Neural progenitor cell (in vitro differentiated cells): ENCODE measurements at regions not wholly inside any gene's neighbourhood (a gene's known extent, or its start where the extent isn't known, plus 50 kb on each side); places are given as distances from the start of the nearest gene placed in this dataset.

Experiments
- DNase-seq: peaks from one replicate; pipeline ENCODE4 v3.0.0-alpha.2; 2016; ENCODE audit warnings: low spot score
- H2AFZ ChIP-seq: fragments of 200-600 bp; sonication (generic); replicated peaks from 2 replicates; pipeline ENCODE4 v1.6.1; 2016; ENCODE audit warnings: antibody characterized with exemption
- H3F3A ChIP-seq: fragments of 200-600 bp; sonication (generic); 2 replicates; pipeline ENCODE4 v1.6.1; 2016; ENCODE audit warnings: antibody characterized with exemption, low read depth
- H3K27ac ChIP-seq: fragments of 200-600 bp; sonication (generic); 2 replicates; pipeline ENCODE4 v1.5.1; 2016; ENCODE audit warnings: mild to moderate bottlenecking
- H3K27me3 ChIP-seq: fragments of 200-600 bp; sonication (generic); 2 replicates; pipeline ENCODE4 v1.6.1; 2016; ENCODE audit warnings: mild to moderate bottlenecking, moderate library complexity
- H3K36me3 ChIP-seq: fragments of 200-600 bp; sonication (generic); 2 replicates; pipeline ENCODE4 v1.5.1; 2016
- H3K4me1 ChIP-seq: fragments of 200-600 bp; sonication (generic); 2 replicates; pipeline ENCODE4 v1.6.1; 2016; ENCODE audit warnings: mixed run types
- H3K4me2 ChIP-seq: fragments of 200-600 bp; sonication (generic); 2 replicates; pipeline ENCODE4 v1.6.1; 2016
- H3K4me3 ChIP-seq: fragments of 200-600 bp; sonication (generic); 2 replicates; pipeline ENCODE4 v1.5.1; 2016
- H3K79me2 ChIP-seq: fragments of 200-600 bp; sonication (generic); 2 replicates; pipeline ENCODE4 v1.6.1; 2016; ENCODE audit warnings: low read depth
- H3K9ac ChIP-seq: fragments of 200-600 bp; sonication (generic); 2 replicates; pipeline ENCODE4 v1.6.1; 2016
- H3K9me3 ChIP-seq: fragments of 200-600 bp; sonication (generic); 2 replicates; pipeline ENCODE4 v1.5.1; 2016; ENCODE audit warnings: low read depth
- H4K20me1 ChIP-seq: fragments of 200-600 bp; sonication (generic); 2 replicates; pipeline ENCODE4 v1.6.1; 2016; ENCODE audit warnings: low read depth
- H3K27ac Mint-ChIP-seq: 3 replicates; pipeline ENCODE4 v1.8.0; 2021; ENCODE audit warnings: mixed read lengths
- H3K27me3 Mint-ChIP-seq: 2 replicates; pipeline ENCODE4 v1.8.0; 2022; ENCODE audit warnings: low read depth, mild to moderate bottlenecking, inconsistent platforms, moderate library complexity, mixed read lengths; ENCODE audit not compliant: insufficient read depth
- H3K36me3 Mint-ChIP-seq: 3 replicates; pipeline ENCODE4 v1.8.0; 2021; ENCODE audit warnings: mixed read lengths
- H3K4me1 Mint-ChIP-seq: 3 replicates; pipeline ENCODE4 v1.8.0; 2021; ENCODE audit warnings: mixed read lengths
- H3K4me3 Mint-ChIP-seq: 3 replicates; pipeline ENCODE4 v1.8.0; 2021; ENCODE audit warnings: mild to moderate bottlenecking, moderate library complexity, mixed read lengths
- H3K9me3 Mint-ChIP-seq: 3 replicates; pipeline ENCODE4 v1.8.0; 2020; ENCODE audit warnings: mixed read lengths
- CTCF ChIP-seq: fragments of 200-600 bp; sonication (generic); IDR thresholded peaks from 2 replicates; pipeline ENCODE4 v1.5.1; 2017; ENCODE audit warnings: antibody characterized with exemption, mild to moderate bottlenecking
- EZH2 ChIP-seq: fragments of 200-600 bp; sonication (generic); IDR thresholded peaks from 2 replicates; pipeline ENCODE4 v1.6.1; 2017; ENCODE audit warnings: antibody characterized with exemption, mild to moderate bottlenecking, moderate library complexity
- EZH2phosphoT487 ChIP-seq: fragments of 200-600 bp; sonication (generic); IDR thresholded peaks from 2 replicates; pipeline ENCODE4 v1.6.1; 2017; ENCODE audit warnings: antibody characterized with exemption

GRCh38 chr6:19757036-19757435 lies 80.1 kb upstream of the ID4 start:
- no peak overlapping the region for H3K4me2 ChIP-seq
- H3K9ac ChIP-seq: no peak overlapping the region
- H4K20me1 ChIP-seq: no peaks in the 10 kb centered on the region
- no peaks in the 10 kb centered on the region for H3K36me3 ChIP-seq
- no peaks in the 10 kb centered on the region for H3K9me3 ChIP-seq
- H3F3A ChIP-seq: no peaks in the 10 kb centered on the region
- no peak overlapping the region for H2AFZ ChIP-seq
- H3K27me3 Mint-ChIP-seq: no peaks in the 10 kb centered on the region
- no peak for DNase-seq
- no peak for TF ChIP-seq EZH2
- no peak for TF ChIP-seq EZH2phosphoT487
- TF ChIP-seq CTCF: no peak
- H3K4me3 ChIP-seq: no peak overlapping the region
- H3K36me3 Mint-ChIP-seq: no peaks in the 10 kb centered on the region
- H3K4me1 ChIP-seq: no peaks in the 10 kb centered on the region
- no peak overlapping the region for H3K4me3 Mint-ChIP-seq
- no peaks in the 10 kb centered on the region for H3K9me3 Mint-ChIP-seq
- peak overlapping the region; percentile 42 for H3K27ac Mint-ChIP-seq
- H3K27ac ChIP-seq: no peak overlapping the region
- H3K79me2 ChIP-seq: no peaks in the 10 kb centered on the region
- no peaks in the 10 kb centered on the region for H3K27me3 ChIP-seq
- H3K4me1 Mint-ChIP-seq: peaks cover 13% of the 10 kb centered on the region

- H4K20me1 ChIP-seq: no peaks in the 10 kb centered on the region
- H3K4me3 ChIP-seq: no peak overlapping the region
- no peak overlapping the region for H2AFZ ChIP-seq
- Mint-ChIP-seq H3K4me1 (peaks cover 5% of the 10 kb centered on the region), H3K36me3 (peaks cover 1% of the 10 kb centered on the region), H3K9me3 (peaks cover 2% of the 10 kb centered on the region), H3K27me3 (no peaks in the 10 kb centered on the region), H3K27ac (peak overlapping the region; percentile 9), H3K4me3 (no peak overlapping the region)
- no peaks in the 10 kb centered on the region for H3K79me2 ChIP-seq
- H3F3A ChIP-seq: no peaks in the 10 kb centered on the region
- no peaks in the 10 kb centered on the region for H3K9me3 ChIP-seq
- no peak for DNase-seq
- H3K4me1 ChIP-seq: no peaks in the 10 kb centered on the region
- H3K9ac ChIP-seq: no peak overlapping the region
- H3K27ac ChIP-seq: no peak overlapping the region
- no peak overlapping the region for H3K4me2 ChIP-seq
- TF ChIP-seq EZH2phosphoT487 (no peak), EZH2 (no peak), CTCF (no peak)
- no peaks in the 10 kb centered on the region for H3K27me3 ChIP-seq
- H3K36me3 ChIP-seq: no peaks in the 10 kb centered on the region
These were observed 77.9 kb upstream of the ID4 start for GRCh38 chr6:19759117-19759880.

- H3K9me3 ChIP-seq: no peaks in the 10 kb centered on the region
- TF ChIP-seq EZH2phosphoT487 (no peak), CTCF (no peak), EZH2 (no peak)
- H3K27ac ChIP-seq: no peak overlapping the region
- H3F3A ChIP-seq: no peaks in the 10 kb centered on the region
- Mint-ChIP-seq H3K4me1 (peaks cover 5% of the 10 kb centered on the region), H3K9me3 (peaks cover 3% of the 10 kb centered on the region), H3K27me3 (no peaks in the 10 kb centered on the region), H3K27ac (no peak overlapping the region), H3K36me3 (peaks cover 2% of the 10 kb centered on the region), H3K4me3 (no peak overlapping the region)
- H3K4me1 ChIP-seq: no peaks in the 10 kb centered on the region
- H3K27me3 ChIP-seq: no peaks in the 10 kb centered on the region
- H3K36me3 ChIP-seq: no peaks in the 10 kb centered on the region
- no peak for DNase-seq
- no peak overlapping the region for H3K9ac ChIP-seq
- no peak overlapping the region for H3K4me3 ChIP-seq
- H2AFZ ChIP-seq: no peak overlapping the region
- no peaks in the 10 kb centered on the region for H3K79me2 ChIP-seq
- no peak overlapping the region for H3K4me2 ChIP-seq
- no peaks in the 10 kb centered on the region for H4K20me1 ChIP-seq
These were observed 76.0 kb upstream of the ID4 start for GRCh38 chr6:19761121-19761520.
